GM12878 (cell line): ENCODE measurements at regions not wholly inside any gene's neighbourhood (a gene's known extent, or its start where the extent isn't known, plus 50 kb on each side); places are given as distances from the start of the nearest gene placed in this dataset.

Source experiments
- ATAC-seq: fragments of 200-7000 bp; cut with Tn5 transposase; 3 replicates; pipeline ENCODE4 v1.9.1; 2020; ENCODE audit warnings: mild to moderate bottlenecking, moderate library complexity
- BruUV-seq: library from RNA; stranded (reverse); fragments of 400-500 nt; replicated peaks from 2 replicates; lab custom pipeline; 2021; lab: Mats Ljungman, UMichigan
- CTCF ChIA-PET: fragments of 300-600 bp; sonication (Branson Sonifier 250); formaldehyde crosslinking; extraction: SDS; loops from one replicate; lab custom pipeline; 2021; ENCODE audit warnings: inconsistent platforms; lab: Yijun Ruan, JAX
- POLR2A ChIA-PET: fragments of 350-600 bp; formaldehyde crosslinking; extraction: SDS; loops from one replicate; lab custom pipeline; 2021; ENCODE audit warnings: inconsistent platforms; lab: Charles Lee
- RAD21 ChIA-PET: fragments of 300-600 bp; sonication (Branson Sonifier 250); formaldehyde crosslinking; loops from one replicate; lab custom pipeline; 2023; ENCODE audit warnings: antibody characterized with exemption; ENCODE audit not compliant: unreplicated experiment; lab: Charles Lee
- SMC1A ChIA-PET: fragments of 300-600 bp; sonication (Branson Sonifier 250); formaldehyde crosslinking; loops from one replicate; lab custom pipeline; 2023; ENCODE audit not compliant: unreplicated experiment, uncharacterized antibody; lab: Charles Lee
- DNase-seq: peaks from one replicate; pipeline ENCODE4 v3.0.0-alpha.2; 2011; ENCODE audit warnings: low read depth, low spot score
- FAIRE-seq: peaks from 3 replicates; lab custom pipeline; 2011; peaks lifted over from hg19 to GRCh38; lab: Jason Lieb, UNC
- H2AFZ ChIP-seq: 2 replicates; pipeline ENCODE4 v1.6.0; 2011; ENCODE audit warnings: low read depth, low read length, control low read depth; ENCODE audit not compliant: control insufficient read depth
- H3K27ac ChIP-seq: 2 replicates; pipeline ENCODE4 v1.5.1; 2011; ENCODE audit warnings: control low read depth; ENCODE audit not compliant: control insufficient read depth, insufficient read depth
- H3K27me3 ChIP-seq, 2 experiments: replicated peaks in 1 of 2; 2 replicates each; pipeline versions ENCODE4 v1.6.0 to v1.6.1; 2011; ENCODE audit warnings: low read length in 1 of 2; ENCODE audit not compliant: control insufficient read depth in 2 of 2, insufficient read depth in 2 of 2
- H3K36me3 ChIP-seq, 2 experiments: 2 replicates each; pipeline ENCODE4 v1.5.1; 2011; ENCODE audit warnings: low read length in 1 of 2; ENCODE audit not compliant: control insufficient read depth in 2 of 2, insufficient read depth in 2 of 2
- H3K4me1 ChIP-seq: 2 replicates; pipeline ENCODE4 v1.6.1; 2011; ENCODE audit warnings: mild to moderate bottlenecking, low read length, moderate library complexity, mixed read lengths; ENCODE audit not compliant: control insufficient read depth, insufficient read depth
- H3K4me2 ChIP-seq: 2 replicates; pipeline ENCODE4 v1.6.0; 2011; ENCODE audit warnings: control low read depth; ENCODE audit not compliant: control insufficient read depth, insufficient read depth
- H3K4me3 ChIP-seq: fragments of 200-600 bp; sonication (generic); 2 replicates; pipeline ENCODE4 v1.5.1; 2016
- H3K79me2 ChIP-seq: 2 replicates; pipeline ENCODE4 v1.6.0; 2011; ENCODE audit warnings: low read length; ENCODE audit not compliant: control insufficient read depth, insufficient read depth
- H3K9ac ChIP-seq: 2 replicates; pipeline ENCODE4 v1.8.0; 2011; ENCODE audit warnings: low read length, control low read depth, mixed read lengths; ENCODE audit not compliant: control insufficient read depth, insufficient read depth
- H3K9me3 ChIP-seq: replicated peaks from 3 replicates; pipeline ENCODE4 v1.5.1; 2011; ENCODE audit warnings: mild to moderate bottlenecking, low read length; ENCODE audit not compliant: control insufficient read depth, insufficient read depth
- H4K20me1 ChIP-seq: 2 replicates; pipeline ENCODE4 v1.6.0; 2011; ENCODE audit not compliant: control insufficient read depth, insufficient read depth
- ATF7 ChIP-seq: fragments of 450-650 bp; IDR thresholded peaks from 2 replicates; pipeline ENCODE4 v1.6.1; 2016; ENCODE audit warnings: low read depth, mild to moderate bottlenecking
- BACH1 ChIP-seq: fragments of 450-650 bp; IDR thresholded peaks from 2 replicates; pipeline ENCODE4 v1.6.1; 2017; ENCODE audit warnings: mild to moderate bottlenecking, borderline replicate concordance
- BCL11A ChIP-seq: IDR thresholded peaks from 2 replicates; pipeline ENCODE4 v1.6.1; 2011; ENCODE audit warnings: low read depth, low read length
- EZH2 ChIP-seq: IDR thresholded peaks from 2 replicates; pipeline ENCODE4 v1.6.1; 2012; ENCODE audit warnings: low read depth, mild to moderate bottlenecking, control low read depth, inconsistent platforms, low read length, borderline replicate concordance; ENCODE audit not compliant: control insufficient read depth
- FOS ChIP-seq: IDR thresholded peaks from 3 replicates; pipeline ENCODE4 v1.6.1; 2011; ENCODE audit warnings: borderline replicate concordance; ENCODE audit not compliant: insufficient read length; ENCODE audit errors: extremely low read depth
- IKZF2 ChIP-seq, 2 experiments: fragments of 450-650 bp; IDR thresholded peaks; 2 replicates each; pipeline ENCODE4 v1.6.1; 2017; ENCODE audit warnings: mild to moderate bottlenecking in 2 of 2, moderate library complexity in 2 of 2
- MEF2A ChIP-seq: IDR thresholded peaks from 2 replicates; pipeline ENCODE4 v1.6.1; 2011; ENCODE audit warnings: low read depth, mild to moderate bottlenecking, low read length, moderate library complexity; ENCODE audit not compliant: insufficient read depth
- MTA2 ChIP-seq: fragments of 450-650 bp; IDR thresholded peaks from 2 replicates; pipeline ENCODE4 v1.6.1; 2016; ENCODE audit warnings: low read depth, mild to moderate bottlenecking, moderate library complexity
- PAX8 ChIP-seq: fragments of 450-650 bp; IDR thresholded peaks from 2 replicates; pipeline ENCODE4 v1.6.1; 2017; ENCODE audit warnings: mild to moderate bottlenecking, moderate library complexity
- POLR2AphosphoS2 ChIP-seq: IDR thresholded peaks from 2 replicates; pipeline ENCODE4 v1.6.1; 2011; ENCODE audit warnings: low read depth, mild to moderate bottlenecking, low read length, improper control_type of control experiment, moderate library complexity
- POU2F2 ChIP-seq: IDR thresholded peaks from 3 replicates; pipeline ENCODE4 v1.6.1; 2011; ENCODE audit warnings: low read depth, mild to moderate bottlenecking, low read length, borderline replicate concordance
- RUNX3 ChIP-seq: IDR thresholded peaks from 2 replicates; pipeline ENCODE4 v1.6.1; 2012; ENCODE audit warnings: low read length, inconsistent platforms
- SMC3 ChIP-seq: IDR thresholded peaks from 2 replicates; pipeline ENCODE4 v1.6.1; 2011; ENCODE audit warnings: low read length, improper control_type of control experiment, borderline replicate concordance
- YY1 ChIP-seq: IDR thresholded peaks from 2 replicates; pipeline ENCODE4 v1.6.1; 2011; ENCODE audit warnings: low read depth, mild to moderate bottlenecking, low read length
- in situ Hi-C: fragments of 300-500 bp; cut with MboI; formaldehyde crosslinking; loops from 9 replicates; pipeline ENCODE4 v1.14.3; 2018; ENCODE audit warnings: mixed read lengths
- intact Hi-C: fragments of 100-400 bp; cut with micrococcal nuclease; formaldehyde crosslinking; loops from one replicate; pipeline ENCODE4 v1.14.2; 2022; ENCODE audit not compliant: unreplicated experiment
- TF ChIP-seq, protein P1 (sequence below): fragments of 450-650 bp; IDR thresholded peaks from 2 replicates; pipeline ENCODE4 v1.6.1; 2016; ENCODE audit warnings: mild to moderate bottlenecking
- TF ChIP-seq, protein P2 (sequence below): IDR thresholded peaks from 2 replicates; pipeline ENCODE4 v1.6.1; 2012; ENCODE audit warnings: low read depth, low read length, improper control_type of control experiment
- TF ChIP-seq, protein P3 (sequence below): fragments of 450-650 bp; IDR thresholded peaks from 2 replicates; pipeline ENCODE4 v1.6.1; 2016; ENCODE audit warnings: mild to moderate bottlenecking
- TF ChIP-seq, protein P4 (sequence below): fragments of 450-650 bp; IDR thresholded peaks from 2 replicates; pipeline ENCODE4 v1.6.1; 2018; ENCODE audit warnings: borderline replicate concordance, mild to moderate bottlenecking; ENCODE audit not compliant: partially characterized antibody
- TF ChIP-seq, protein P5 (sequence below): IDR thresholded peaks from 2 replicates; pipeline ENCODE4 v1.6.1; 2011; ENCODE audit warnings: low read depth, low read length, improper control_type of control experiment, borderline replicate concordance

DNA sequence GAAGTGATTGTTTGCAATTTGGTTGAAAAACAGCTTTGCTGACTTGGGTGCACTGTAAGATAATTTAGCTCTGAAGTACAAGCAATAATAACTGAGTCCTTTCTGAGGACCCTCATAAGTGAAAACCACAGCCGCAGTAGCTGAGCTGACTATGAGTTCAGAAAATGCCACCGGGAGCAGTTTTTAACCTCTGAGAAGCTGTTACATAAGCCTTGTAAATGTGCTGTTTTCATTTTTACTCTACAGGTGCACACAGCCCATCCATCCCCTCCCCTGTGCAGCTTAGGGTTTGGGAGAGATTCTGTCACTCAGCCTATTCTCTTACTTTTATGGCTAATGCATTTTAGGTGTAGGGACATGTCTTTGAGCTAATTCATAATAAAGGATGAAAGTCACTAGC lies 255.5 kb upstream of the C11orf87 start (continued):
- TF ChIP-seq POLR2AphosphoS2, result no peak
- no peak for TF ChIP-seq EZH2

DNA sequence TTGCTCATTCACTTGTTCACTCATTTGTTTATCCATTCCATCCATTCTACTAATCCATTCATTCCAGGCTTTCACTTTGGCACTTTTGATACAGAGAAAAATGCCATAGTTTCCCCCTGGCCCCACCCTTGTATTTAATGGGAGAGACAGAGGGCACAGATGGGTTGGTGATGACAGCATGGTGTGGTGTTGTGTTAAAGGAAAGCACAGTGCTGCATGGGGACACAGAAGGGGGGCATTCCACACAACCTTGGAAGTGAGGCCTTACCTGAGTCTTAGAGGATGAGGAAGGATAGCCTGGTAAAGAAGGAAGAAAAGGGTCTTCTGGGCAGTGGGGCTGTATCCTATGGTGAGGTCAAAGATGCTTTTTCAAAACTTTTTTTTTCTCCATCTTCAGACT lies 248.5 kb upstream of the C11orf87 start:
- ChIA-PET POLR2A (no interaction called here), SMC1A (no interaction called here), RAD21 (no interaction called here), CTCF (no interaction called here)
- H3K4me1 ChIP-seq, result no peaks in the 10 kb centered on the region
- in situ Hi-C loops (no loop called here), intact Hi-C loops (no loop called here)
- H3K4me2 ChIP-seq, result no peak overlapping the region
- H4K20me1 ChIP-seq, result no peaks in the 10 kb centered on the region
- no peak overlapping the region for H2AFZ ChIP-seq
- DNase-seq, result no peak
- no peaks in the 10 kb centered on the region for H3K36me3 ChIP-seq
- no peaks in the 10 kb centered on the region for H3K79me2 ChIP-seq
- H3K4me3 ChIP-seq, result no peak overlapping the region
- no peaks in the 10 kb centered on the region; a peak in 2 of 4 replicates for H3K27me3 ChIP-seq
- no peak for ATAC-seq
- H3K27ac ChIP-seq, result no peak overlapping the region
- no TSS peak for BruUV-seq
- no peak overlapping the region for H3K9ac ChIP-seq
- FAIRE-seq, result no peak
- H3K9me3 ChIP-seq, result no peaks in the 10 kb centered on the region
- TF ChIP-seq, protein P1, sequence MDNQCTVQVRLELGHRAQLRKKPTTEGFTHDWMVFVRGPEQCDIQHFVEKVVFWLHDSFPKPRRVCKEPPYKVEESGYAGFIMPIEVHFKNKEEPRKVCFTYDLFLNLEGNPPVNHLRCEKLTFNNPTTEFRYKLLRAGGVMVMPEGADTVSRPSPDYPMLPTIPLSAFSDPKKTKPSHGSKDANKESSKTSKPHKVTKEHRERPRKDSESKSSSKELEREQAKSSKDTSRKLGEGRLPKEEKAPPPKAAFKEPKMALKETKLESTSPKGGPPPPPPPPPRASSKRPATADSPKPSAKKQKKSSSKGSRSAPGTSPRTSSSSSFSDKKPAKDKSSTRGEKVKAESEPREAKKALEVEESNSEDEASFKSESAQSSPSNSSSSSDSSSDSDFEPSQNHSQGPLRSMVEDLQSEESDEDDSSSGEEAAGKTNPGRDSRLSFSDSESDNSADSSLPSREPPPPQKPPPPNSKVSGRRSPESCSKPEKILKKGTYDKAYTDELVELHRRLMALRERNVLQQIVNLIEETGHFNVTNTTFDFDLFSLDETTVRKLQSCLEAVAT, result no peak
- TF ChIP-seq, protein P2, sequence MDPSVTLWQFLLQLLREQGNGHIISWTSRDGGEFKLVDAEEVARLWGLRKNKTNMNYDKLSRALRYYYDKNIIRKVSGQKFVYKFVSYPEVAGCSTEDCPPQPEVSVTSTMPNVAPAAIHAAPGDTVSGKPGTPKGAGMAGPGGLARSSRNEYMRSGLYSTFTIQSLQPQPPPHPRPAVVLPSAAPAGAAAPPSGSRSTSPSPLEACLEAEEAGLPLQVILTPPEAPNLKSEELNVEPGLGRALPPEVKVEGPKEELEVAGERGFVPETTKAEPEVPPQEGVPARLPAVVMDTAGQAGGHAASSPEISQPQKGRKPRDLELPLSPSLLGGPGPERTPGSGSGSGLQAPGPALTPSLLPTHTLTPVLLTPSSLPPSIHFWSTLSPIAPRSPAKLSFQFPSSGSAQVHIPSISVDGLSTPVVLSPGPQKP, result no peak
- no peak for TF ChIP-seq IKZF2 (IDR thresholded peaks at IDR 0.05)
- TF ChIP-seq, protein P3, sequence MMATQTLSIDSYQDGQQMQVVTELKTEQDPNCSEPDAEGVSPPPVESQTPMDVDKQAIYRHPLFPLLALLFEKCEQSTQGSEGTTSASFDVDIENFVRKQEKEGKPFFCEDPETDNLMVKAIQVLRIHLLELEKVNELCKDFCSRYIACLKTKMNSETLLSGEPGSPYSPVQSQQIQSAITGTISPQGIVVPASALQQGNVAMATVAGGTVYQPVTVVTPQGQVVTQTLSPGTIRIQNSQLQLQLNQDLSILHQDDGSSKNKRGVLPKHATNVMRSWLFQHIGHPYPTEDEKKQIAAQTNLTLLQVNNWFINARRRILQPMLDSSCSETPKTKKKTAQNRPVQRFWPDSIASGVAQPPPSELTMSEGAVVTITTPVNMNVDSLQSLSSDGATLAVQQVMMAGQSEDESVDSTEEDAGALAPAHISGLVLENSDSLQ, result no peak
- TF ChIP-seq BCL11A, result no peak
- TF ChIP-seq MEF2A, result no peak
- TF ChIP-seq YY1, result no peak
- no peak for TF ChIP-seq MTA2
- TF ChIP-seq, protein P4, sequence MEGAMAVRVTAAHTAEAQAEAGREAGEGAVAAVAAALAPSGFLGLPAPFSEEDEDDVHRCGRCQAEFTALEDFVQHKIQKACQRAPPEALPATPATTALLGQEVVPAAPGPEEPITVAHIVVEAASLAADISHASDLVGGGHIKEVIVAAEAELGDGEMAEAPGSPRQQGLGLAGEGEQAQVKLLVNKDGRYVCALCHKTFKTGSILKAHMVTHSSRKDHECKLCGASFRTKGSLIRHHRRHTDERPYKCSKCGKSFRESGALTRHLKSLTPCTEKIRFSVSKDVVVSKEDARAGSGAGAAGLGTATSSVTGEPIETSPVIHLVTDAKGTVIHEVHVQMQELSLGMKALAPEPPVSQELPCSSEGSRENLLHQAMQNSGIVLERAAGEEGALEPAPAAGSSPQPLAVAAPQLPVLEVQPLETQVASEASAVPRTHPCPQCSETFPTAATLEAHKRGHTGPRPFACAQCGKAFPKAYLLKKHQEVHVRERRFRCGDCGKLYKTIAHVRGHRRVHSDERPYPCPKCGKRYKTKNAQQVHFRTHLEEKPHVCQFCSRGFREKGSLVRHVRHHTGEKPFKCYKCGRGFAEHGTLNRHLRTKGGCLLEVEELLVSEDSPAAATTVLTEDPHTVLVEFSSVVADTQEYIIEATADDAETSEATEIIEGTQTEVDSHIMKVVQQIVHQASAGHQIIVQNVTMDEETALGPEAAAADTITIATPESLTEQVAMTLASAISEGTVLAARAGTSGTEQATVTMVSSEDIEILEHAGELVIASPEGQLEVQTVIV, result no peak
- no peak for TF ChIP-seq SMC3
- TF ChIP-seq RUNX3, result no peak
- no peak for TF ChIP-seq BACH1
- no peak for TF ChIP-seq POU2F2
- no peak for TF ChIP-seq PAX8
- TF ChIP-seq FOS, result no peak
- TF ChIP-seq, protein P5, sequence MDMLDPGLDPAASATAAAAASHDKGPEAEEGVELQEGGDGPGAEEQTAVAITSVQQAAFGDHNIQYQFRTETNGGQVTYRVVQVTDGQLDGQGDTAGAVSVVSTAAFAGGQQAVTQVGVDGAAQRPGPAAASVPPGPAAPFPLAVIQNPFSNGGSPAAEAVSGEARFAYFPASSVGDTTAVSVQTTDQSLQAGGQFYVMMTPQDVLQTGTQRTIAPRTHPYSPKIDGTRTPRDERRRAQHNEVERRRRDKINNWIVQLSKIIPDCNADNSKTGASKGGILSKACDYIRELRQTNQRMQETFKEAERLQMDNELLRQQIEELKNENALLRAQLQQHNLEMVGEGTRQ, result no peak
- TF ChIP-seq ATF7, result no peak
